Skeletal muscle cell (primary cell): ENCODE measurements at regions not wholly inside any gene's neighbourhood (a gene's known extent, or its start where the extent isn't known, plus 50 kb on each side); places are given as distances from the start of the nearest gene placed in this dataset.

Experiments used
- DNase-seq: peaks from one replicate; pipeline ENCODE4 v3.0.0-alpha.2; 2010; ENCODE audit warnings: low read depth
- H3K4me3 ChIP-seq: 2 replicates; pipeline ENCODE4 v1.5.1; 2011; ENCODE audit warnings: low read depth, mild to moderate bottlenecking, control low read depth, low read length, moderate library complexity

- DNase-seq: no peak
Observed at GRCh38 chr4:111693758-111694157, 451.5 kb upstream of the FAM241A start.

GRCh38 chr4:111695677-111696076 is 449.6 kb upstream of the FAM241A start:
- no peak for DNase-seq
- no peak overlapping the region for H3K4me3 ChIP-seq

More at GRCh38 chr4:111693758-111694157, 451.5 kb upstream of the FAM241A start:
- H3K4me3 ChIP-seq: no peak overlapping the region

- H3K4me3 ChIP-seq: no peak overlapping the region
- no peak for DNase-seq
Observed at GRCh38 chr4:111696505-111696904, 448.7 kb upstream of the FAM241A start.

- no peak for DNase-seq
Observed at GRCh38 chr4:111697176-111697942, 447.9 kb upstream of the FAM241A start.

GRCh38 chr4:111698361-111698760 is 446.9 kb upstream of the FAM241A start:
- DNase-seq: no peak
- no peak overlapping the region for H3K4me3 ChIP-seq

More at GRCh38 chr4:111697176-111697942, 447.9 kb upstream of the FAM241A start:
- no peak overlapping the region for H3K4me3 ChIP-seq

GRCh38 chr4:111699165-111699564 is 446.1 kb upstream of the FAM241A start:
- H3K4me3 ChIP-seq: no peak overlapping the region

GRCh38 chr4:111701102-111701501 is 444.2 kb upstream of the FAM241A start:
- no peak for DNase-seq
- no peak overlapping the region for H3K4me3 ChIP-seq

More at GRCh38 chr4:111699165-111699564, 446.1 kb upstream of the FAM241A start:
- no peak for DNase-seq

GRCh38 chr4:111707491-111707890 is 437.8 kb upstream of the FAM241A start:
- H3K4me3 ChIP-seq: no peak overlapping the region
- no peak for DNase-seq

- no peak overlapping the region for H3K4me3 ChIP-seq
- no peak for DNase-seq
Observed at GRCh38 chr4:111712093-111712677, 433.1 kb upstream of the FAM241A start.

- no peak for DNase-seq
- H3K4me3 ChIP-seq: no peak overlapping the region
Observed at GRCh38 chr4:111713276-111713675, 432.0 kb upstream of the FAM241A start.

- no peak overlapping the region for H3K4me3 ChIP-seq
- peak; percentile 1 for DNase-seq
Observed at GRCh38 chr4:111717921-111718320, 427.3 kb upstream of the FAM241A start.

- no peak for DNase-seq
- no peak overlapping the region for H3K4me3 ChIP-seq
Observed at GRCh38 chr4:111718763-111719559, 426.3 kb upstream of the FAM241A start.

- DNase-seq: no peak
- no peak overlapping the region for H3K4me3 ChIP-seq
Observed at GRCh38 chr4:111720866-111721265, 424.4 kb upstream of the FAM241A start.

GRCh38 chr4:111722213-111722720 is 423.0 kb upstream of the FAM241A start:
- DNase-seq: no peak
- no peak overlapping the region for H3K4me3 ChIP-seq

- no peak for DNase-seq
- no peak overlapping the region for H3K4me3 ChIP-seq
Observed at GRCh38 chr4:111736516-111736915, 408.7 kb upstream of the FAM241A start.

- DNase-seq: no peak
Observed at GRCh38 chr4:111744847-111745246, 400.4 kb upstream of the FAM241A start.

GRCh38 chr4:111748157-111748556 is 397.1 kb upstream of the FAM241A start:
- H3K4me3 ChIP-seq: no peak overlapping the region
- no peak for DNase-seq

More at GRCh38 chr4:111744847-111745246, 400.4 kb upstream of the FAM241A start:
- no peak overlapping the region for H3K4me3 ChIP-seq

GRCh38 chr4:111754003-111754402 is 391.3 kb upstream of the FAM241A start:
- no peak overlapping the region for H3K4me3 ChIP-seq
- DNase-seq: no peak

GRCh38 chr4:111755571-111755970 is 389.7 kb upstream of the FAM241A start:
- H3K4me3 ChIP-seq: no peak overlapping the region
- no peak for DNase-seq

GRCh38 chr4:111761531-111761930 is 383.7 kb upstream of the FAM241A start:
- no peak for DNase-seq
- no peak overlapping the region for H3K4me3 ChIP-seq
